GM19372 (cell line): ENCODE measurements at regions not wholly inside any gene's neighbourhood (a gene's known extent, or its start where the extent isn't known, plus 50 kb on each side); places are given as distances from the start of the nearest gene placed in this dataset.

ENCODE experiments used
- ATAC-seq: cut with Tn5 transposase; IDR thresholded peaks from one replicate; pipeline ENCODE4 v1.9.1; 2021; ENCODE audit warnings: mild to moderate bottlenecking, low read depth, moderate library complexity; ENCODE audit not compliant: unreplicated experiment

- ATAC-seq: no peak
These were observed 163.3 kb upstream of the MOCS1 start for GRCh38 chr6:40097590-40097989.

- no peak for ATAC-seq
These were observed 149.1 kb upstream of the MOCS1 start for GRCh38 chr6:40083141-40083920.

- ATAC-seq: no peak
These were observed 148.2 kb upstream of the MOCS1 start for GRCh38 chr6:40082278-40083043.

- ATAC-seq: no peak
These were observed 143.5 kb upstream of the MOCS1 start for GRCh38 chr6:40077736-40078135.

- ATAC-seq: no peak
These were observed 143.1 kb upstream of the MOCS1 start for GRCh38 chr6:40077315-40077714.

- ATAC-seq: no peak
These were observed 140.9 kb upstream of the MOCS1 start for GRCh38 chr6:40075056-40075590.

GRCh38 chr6:40074306-40075055, 140.2 kb upstream of the MOCS1 start:
- ATAC-seq: no peak

- ATAC-seq: no peak
These were observed 132.1 kb upstream of the MOCS1 start for GRCh38 chr6:40066372-40066771.

- no peak for ATAC-seq
These were observed 122.6 kb upstream of the MOCS1 start for GRCh38 chr6:40056865-40057264.

GRCh38 chr6:40054602-40055001, 120.3 kb upstream of the MOCS1 start:
- ATAC-seq: no peak

- ATAC-seq: no peak
These were observed 119.9 kb upstream of the MOCS1 start for GRCh38 chr6:40054186-40054585.

GRCh38 chr6:40049128-40049527, 114.9 kb upstream of the MOCS1 start:
- ATAC-seq: no peak

- no peak for ATAC-seq
These were observed 109.9 kb upstream of the MOCS1 start for GRCh38 chr6:40044196-40044595.

- no peak for ATAC-seq
These were observed 108.0 kb upstream of the MOCS1 start for GRCh38 chr6:40042232-40042631.

GRCh38 chr6:40039042-40039441, 104.8 kb upstream of the MOCS1 start:
- ATAC-seq: no peak

- ATAC-seq: no peak
These were observed 104.4 kb upstream of the MOCS1 start for GRCh38 chr6:40038626-40039025.

- no peak for ATAC-seq
These were observed 103.0 kb upstream of the MOCS1 start for GRCh38 chr6:40037271-40037670.

GRCh38 chr6:40036186-40036585, 101.9 kb upstream of the MOCS1 start:
- no peak for ATAC-seq

GRCh38 chr6:40028449-40028848, 94.2 kb upstream of the MOCS1 start:
- ATAC-seq: no peak

GRCh38 chr6:40022867-40023266, 88.6 kb upstream of the MOCS1 start:
- ATAC-seq: no peak

GRCh38 chr6:40020166-40020565, 85.9 kb upstream of the MOCS1 start:
- no peak for ATAC-seq
